SIG-M5 treated with dmso at 0.1 percent for 504 hours (cell line): ENCODE measurements at regions not wholly inside any gene's neighbourhood (a gene's known extent, or its start where the extent isn't known, plus 50 kb on each side); places are given as distances from the start of the nearest gene placed in this dataset.

Experiments used
- DNase-seq: peaks from one replicate; lab custom pipeline; 2025; ENCODE audit not compliant: unreplicated experiment; lab: John Stamatoyannopoulos, UW

- no peak for DNase-seq
Observed at GRCh38 chr7:436367-437128, 83.1 kb downstream of the PDGFA start.

DNA sequence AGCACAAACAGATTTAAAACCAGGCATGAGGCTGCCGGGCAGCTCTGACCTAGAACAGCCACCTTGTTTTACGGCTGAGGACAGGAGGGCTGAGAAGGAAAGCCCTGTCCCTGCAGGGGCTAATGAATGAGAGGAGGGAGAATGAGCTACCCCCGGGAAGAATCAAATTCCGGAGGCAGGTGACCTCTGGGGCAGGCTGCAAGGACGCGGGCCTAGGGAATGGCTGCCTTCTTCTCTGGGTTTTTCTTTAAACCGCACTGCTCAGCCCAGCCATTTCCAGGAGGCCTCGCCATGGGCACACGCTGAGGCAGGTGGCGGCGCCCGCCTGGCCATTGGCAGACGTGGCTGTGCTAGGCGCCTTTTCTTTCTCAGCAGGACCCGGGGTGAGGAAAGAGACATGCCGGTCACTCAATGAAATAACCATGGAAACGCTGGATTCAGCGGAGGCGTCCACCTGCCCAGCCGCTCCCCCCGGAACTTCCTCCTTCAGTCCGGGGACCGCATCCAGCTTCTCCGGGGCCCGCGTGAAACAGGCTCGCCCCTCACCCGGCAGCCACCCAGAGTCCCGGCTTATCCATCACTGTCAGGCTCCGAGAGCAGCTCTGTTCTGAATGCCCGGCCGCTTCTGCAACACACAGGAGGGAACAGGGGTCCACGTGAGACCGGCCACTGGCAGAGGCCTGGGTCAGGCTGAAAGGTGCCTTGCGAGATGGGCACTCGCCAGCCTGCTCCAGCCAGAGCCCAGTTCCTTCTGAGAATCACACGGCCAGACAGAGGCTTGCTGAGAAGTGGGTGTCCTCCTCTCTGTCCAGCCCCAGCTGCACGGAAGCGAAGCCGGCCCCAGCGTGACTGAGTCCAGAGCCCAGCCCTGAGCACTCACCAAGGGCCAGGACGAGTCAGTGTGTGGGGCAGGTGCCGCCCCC lies 82.1 kb downstream of the PDGFA start:
- DNase-seq, result no peak

GRCh38 chr7:438361-438760 lies 81.3 kb downstream of the PDGFA start:
- DNase-seq, result no peak

- DNase-seq, result no peak
Observed at GRCh38 chr7:438916-439315, 80.7 kb downstream of the PDGFA start.

DNA sequence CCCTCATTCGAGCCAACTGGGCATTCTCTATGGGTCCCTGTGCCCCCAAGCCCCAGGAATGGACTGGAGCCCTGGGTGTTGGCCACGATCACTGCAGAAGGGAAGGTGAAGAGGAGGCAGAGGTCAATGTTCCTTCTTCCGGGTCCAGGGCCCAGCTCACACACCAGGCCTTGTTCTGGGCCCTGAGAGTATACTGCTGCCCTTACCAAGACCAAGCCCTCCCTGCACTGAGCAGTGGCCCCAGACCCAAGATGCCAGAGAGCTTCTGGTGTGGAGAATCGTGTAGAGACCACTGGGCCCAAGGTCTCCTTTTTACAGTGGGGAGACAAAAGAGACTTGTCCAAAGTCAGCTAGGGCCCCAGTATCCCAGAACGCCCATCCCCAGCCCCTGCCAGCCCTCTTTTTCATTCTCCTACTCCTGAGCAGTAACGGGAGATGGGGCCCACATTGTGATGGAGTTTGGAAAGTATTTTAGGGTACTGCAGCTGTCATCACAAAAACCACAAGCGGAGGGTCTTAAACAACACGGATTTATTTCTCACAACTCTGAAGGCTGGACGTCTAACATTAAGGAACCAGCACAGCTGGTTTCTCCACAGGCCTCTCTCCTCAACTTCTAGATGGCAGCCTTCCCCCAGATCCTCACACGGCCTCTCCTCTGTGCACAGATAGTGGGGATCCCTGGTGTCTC lies 79.4 kb downstream of the PDGFA start:
- DNase-seq, result no peak

DNA sequence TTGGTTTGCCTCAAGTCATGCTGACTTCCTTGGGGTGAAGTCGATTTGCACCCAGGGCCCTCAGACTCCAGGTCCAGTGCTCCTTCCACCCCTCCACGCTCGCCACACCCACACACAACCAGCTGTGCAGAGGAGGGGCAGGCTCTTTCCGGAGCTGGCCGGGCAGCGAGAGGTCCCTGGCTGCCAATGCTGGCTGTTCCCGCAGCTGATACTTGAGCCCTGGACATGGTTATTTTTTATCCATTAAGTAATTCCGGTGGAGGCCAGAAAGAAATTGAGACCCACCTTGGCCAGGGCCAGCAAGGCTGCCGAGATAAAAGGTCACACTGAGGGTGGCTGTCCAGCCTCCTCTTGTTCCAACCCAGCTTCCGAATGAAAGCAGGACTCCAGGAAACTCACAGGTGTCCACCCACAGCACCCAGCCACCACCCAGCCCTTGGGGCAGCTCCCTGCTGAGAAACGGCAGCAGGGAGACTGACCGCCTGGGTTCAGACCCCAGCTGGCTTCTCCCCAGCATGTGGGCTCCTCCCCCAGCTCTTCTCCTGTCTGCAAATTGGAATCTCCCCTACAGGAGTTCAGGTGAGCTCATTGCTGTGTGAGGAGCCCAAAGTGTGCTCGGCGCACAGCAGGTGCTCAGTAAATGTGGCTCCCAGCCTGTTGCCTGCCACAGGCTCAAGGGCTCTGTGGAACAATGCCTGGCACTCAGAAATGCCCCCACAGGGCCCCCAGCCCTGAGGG lies 77.8 kb downstream of the PDGFA start:
- DNase-seq, result no peak

DNA sequence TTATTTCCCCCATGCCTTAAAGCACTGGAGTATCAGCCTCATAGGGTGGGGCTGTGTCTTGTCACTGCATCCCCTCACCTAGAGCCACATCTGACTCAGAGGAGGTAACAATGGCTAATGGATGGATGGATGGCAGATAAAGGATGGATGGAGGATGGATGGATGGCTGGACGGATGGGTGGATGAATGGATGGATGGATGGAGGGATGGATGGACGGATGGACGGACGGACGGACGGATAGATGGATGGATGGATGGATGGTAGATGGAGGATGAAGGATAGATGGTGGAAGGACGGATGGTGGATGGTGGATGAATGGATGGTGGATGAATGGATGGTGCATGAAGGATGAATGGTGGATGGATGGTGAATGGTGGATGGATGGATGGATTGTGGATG lies 77.2 kb downstream of the PDGFA start:
- DNase-seq, result no peak

DNA sequence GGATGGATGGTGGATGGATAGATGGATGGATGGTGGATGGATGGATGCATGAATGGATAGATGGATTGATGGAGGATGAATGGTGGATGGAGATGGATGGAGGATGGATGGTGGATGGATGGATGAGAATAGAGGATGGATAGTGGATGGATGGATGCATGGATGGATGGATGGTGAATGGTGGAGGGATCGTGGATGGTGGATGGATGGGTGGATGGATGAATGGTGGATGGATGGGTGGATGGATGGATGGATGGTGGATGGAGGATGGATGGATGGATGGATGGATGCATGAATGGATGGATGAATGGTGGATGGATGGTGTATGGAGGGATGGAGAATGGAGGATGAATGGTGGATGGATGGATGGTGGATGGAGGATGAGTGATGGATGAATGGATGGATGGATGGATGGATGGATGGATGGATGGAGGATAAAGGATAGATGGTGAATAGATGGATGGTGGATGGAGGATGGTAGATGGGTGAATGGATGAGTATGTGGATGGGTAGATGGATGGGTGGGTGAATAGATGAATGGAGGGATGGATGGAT lies 76.3 kb downstream of the PDGFA start:
- no peak for DNase-seq

DNA sequence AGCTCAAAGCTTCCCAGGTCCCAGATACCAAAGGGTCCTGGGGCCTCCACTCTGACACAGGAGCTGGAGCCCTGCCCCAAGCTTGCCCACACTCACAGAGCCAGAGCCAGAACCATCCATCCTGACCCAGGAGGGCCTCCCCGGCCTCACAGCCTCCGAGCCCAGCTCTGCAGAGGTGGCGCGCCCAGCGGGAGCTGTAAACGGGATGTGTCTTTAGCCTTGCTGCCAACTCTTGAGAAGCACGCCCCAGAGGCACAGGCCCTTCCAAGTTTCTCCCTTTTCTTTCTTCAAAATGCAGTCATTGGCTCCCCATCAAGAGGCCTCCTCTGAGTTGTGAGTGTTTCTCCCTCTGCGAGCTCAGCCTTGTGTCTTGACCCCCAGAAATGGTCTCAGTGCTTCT lies 75.0 kb downstream of the PDGFA start:
- DNase-seq, result no peak

GRCh38 chr7:445020-445419 lies 74.6 kb downstream of the PDGFA start:
- no peak for DNase-seq

DNA sequence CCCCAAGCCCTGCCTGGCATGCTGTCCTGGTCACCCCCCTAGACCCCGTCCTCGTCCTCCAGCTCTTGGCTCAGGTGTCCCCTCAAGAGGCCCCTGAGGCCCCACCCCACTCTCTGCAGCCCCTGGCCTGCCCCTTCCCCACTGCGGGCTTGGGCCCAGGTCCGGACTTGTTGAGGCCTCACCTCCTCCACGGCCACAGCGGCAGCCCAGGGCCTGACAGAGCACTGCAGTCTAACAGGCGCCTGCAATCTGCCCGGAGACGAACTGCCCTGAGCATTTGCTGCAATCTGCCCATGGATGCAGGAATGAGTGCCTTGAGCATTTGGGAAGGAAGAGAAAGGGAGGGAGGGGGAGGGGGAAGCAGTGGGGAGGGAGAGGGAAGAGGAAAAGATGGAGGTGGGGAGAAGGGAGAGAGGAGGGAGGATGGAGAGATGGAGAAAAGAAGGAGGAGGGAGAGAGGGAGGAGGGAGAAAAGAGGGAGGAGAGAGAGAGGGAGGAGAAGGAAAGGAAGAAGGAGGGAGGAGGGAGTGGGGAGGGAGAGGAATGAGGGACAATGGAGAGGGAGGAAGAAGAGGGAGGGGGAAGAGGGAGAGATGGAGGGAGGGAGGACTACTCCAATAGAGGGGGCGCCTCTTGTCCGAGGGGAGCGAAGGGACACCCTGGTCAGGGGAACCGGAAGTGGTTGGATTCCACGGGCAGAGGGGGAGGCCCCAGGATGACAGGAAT lies 73.9 kb downstream of the PDGFA start:
- no peak for DNase-seq

- DNase-seq, result no peak
Observed at GRCh38 chr7:446289-446935, 73.2 kb downstream of the PDGFA start.
